Spleen (tissue), 11 donors: ENCODE measurements at regions not wholly inside any gene's neighbourhood (a gene's known extent, or its start where the extent isn't known, plus 50 kb on each side); places are given as distances from the start of the nearest gene placed in this dataset.
A peak's percentile ranks its signal among the peaks of the same experiment; 100 is the strongest.

ENCODE experiments used
- DNase-seq: peaks from one replicate; pipeline ENCODE4 v3.0.0-alpha.2; 2020
- H3K27ac ChIP-seq, 8 donors: fragments of 200-600 bp; sonication (generic) in 7 of 8; 1 replicate in 4 of 8; 2 replicates in 4 of 8; pipeline versions ENCODE4 v1.5.0 to v1.8.0; 2016 to 2021; ENCODE audit warnings: inconsistent platforms in 4 of 8, mild to moderate bottlenecking in 4 of 8, moderate library complexity in 1 of 8
- H3K27me3 ChIP-seq, 7 donors: fragments of 200-600 bp; sonication (generic) in 6 of 7; replicated peaks in 1 of 7; 1 replicate in 4 of 7; 2 replicates in 3 of 7; pipeline versions ENCODE4 v1.5.0 to v1.8.0; 2016 to 2021; ENCODE audit warnings: inconsistent platforms in 3 of 7, mild to moderate bottlenecking in 1 of 7
- H3K36me3 ChIP-seq, 6 donors: fragments of 200-600 bp; sonication (generic) in 5 of 6; 1 replicate in 4 of 6; 2 replicates in 2 of 6; pipeline versions ENCODE4 v1.5.0 to v1.8.0; 2016 to 2021; ENCODE audit warnings: inconsistent platforms in 2 of 6
- H3K4me1 ChIP-seq, 6 donors: fragments of 200-600 bp; sonication (generic) in 5 of 6; 1 replicate in 3 of 6; 2 replicates in 3 of 6; pipeline versions ENCODE4 v1.5.0 to v1.8.0; 2016 to 2021; ENCODE audit warnings: inconsistent platforms in 3 of 6
- H3K4me3 ChIP-seq, 8 donors: fragments of 200-600 bp; sonication (generic) in 7 of 8; 1 replicate in 4 of 8; 2 replicates in 4 of 8; pipeline versions ENCODE4 v1.5.0 to v1.8.0; 2016 to 2021; ENCODE audit warnings: inconsistent platforms in 4 of 8, mild to moderate bottlenecking in 4 of 8, moderate library complexity in 2 of 8
- H3K9me3 ChIP-seq, 8 donors: fragments of 200-600 bp; sonication (generic) in 7 of 8; 1 replicate in 4 of 8; 2 replicates in 4 of 8; pipeline versions ENCODE4 v1.5.0 to v1.8.0; 2016 to 2021; ENCODE audit warnings: inconsistent platforms in 4 of 8
- CTCF ChIP-seq, 11 experiments: fragments of 200-600 bp in 7 of 11; fragments of 450-650 bp in 4 of 11; sonication (generic) in 4 of 11; IDR thresholded peaks in 8 of 11; conservative IDR thresholded peaks in 3 of 11; 1 replicate in 7 of 11; 2 replicates in 4 of 11; pipeline versions ENCODE4 v1.4.0 to v1.8.0; 2016 to 2021; ENCODE audit warnings: antibody characterized with exemption in 11 of 11, inconsistent platforms in 4 of 11, mild to moderate bottlenecking in 1 of 11
- POLR2A ChIP-seq, 3 donors: fragments of 450-650 bp; IDR thresholded peaks; one replicate each; pipeline ENCODE4 v1.5.1; 2017; ENCODE audit warnings: antibody characterized with exemption in 3 of 3, mild to moderate bottlenecking in 1 of 3
- POLR2AphosphoS5 ChIP-seq, 3 donors: sonication (generic); formaldehyde crosslinking; IDR thresholded peaks; one replicate each; pipeline ENCODE4 v1.5.1; 2017; ENCODE audit warnings: antibody characterized with exemption in 3 of 3
- WGBS, 5 donors: extraction: QIAGEN DNeasy Blood & Tissue Kit in 3 of 5; methylation state at CpG; one replicate each; pipeline versions ENCODE4 v1.1.5 to v1.1.7; 2013 to 2018; 5-methylcytosine and 5-hydroxymethylcytosine counted together
- intact Hi-C: fragments of 100-400 bp; cut with DNase I; formaldehyde crosslinking; loops from one replicate; pipeline ENCODE4 v1.15.0; 2023; ENCODE audit warnings: low total_unique reads
- donor health status: healthy with polysubstance abuse.
- donor health status: DM: no; HTN: no; CAD: no; lungs with moderate emphysema.
- donor health status: DM: no; HTN: no; CAD: no.
- donor health status: Bipolar disorder and iron deficiency.
- donor health status: healthy.
- donor health status: DM: no; HTN: no; CAD: no.
- donor health status: DM: yes; HTN: yes; CAD: no.

DNA sequence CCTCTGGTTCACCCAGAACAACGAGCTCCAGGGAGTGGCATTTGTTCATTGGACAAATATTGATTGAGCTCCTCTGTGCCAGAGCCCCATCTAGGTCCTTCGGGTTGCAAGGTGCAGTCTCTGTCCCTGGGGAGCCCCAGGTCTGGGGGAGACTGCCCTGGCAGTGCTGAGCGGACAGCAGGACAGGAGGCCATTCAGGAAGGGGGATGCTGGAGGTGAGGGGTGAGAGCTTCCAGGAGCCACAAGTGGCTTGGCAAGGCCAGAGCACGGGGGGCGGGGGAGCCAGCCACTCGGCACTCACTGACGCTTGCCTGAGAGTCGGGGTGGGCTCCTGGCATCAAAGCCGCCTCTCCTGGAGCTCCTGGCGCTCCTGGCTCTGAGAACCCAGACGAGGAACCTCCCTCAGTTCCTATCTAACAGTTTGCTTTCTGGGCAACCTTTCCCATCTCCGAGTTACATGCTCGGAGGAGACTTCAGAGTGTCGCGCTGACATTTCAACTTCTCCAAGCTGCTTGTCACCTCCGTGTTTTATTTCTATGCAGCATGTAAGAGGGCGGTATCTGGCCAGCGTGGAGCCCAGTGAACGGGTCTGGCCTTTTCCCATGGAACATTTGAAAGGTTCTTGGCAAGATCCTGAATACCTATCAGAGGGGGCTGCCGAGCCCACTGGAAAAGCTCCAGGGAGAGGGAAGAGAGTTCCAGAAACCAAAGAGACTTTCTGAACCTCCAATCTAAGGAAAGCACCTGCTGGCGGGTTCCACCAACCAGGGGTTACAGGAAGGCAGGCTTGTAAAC, 62.0 kb upstream of the BCL11B start:
- H3K36me3 ChIP-seq, result no peaks in the 10 kb centered on the region
- intact Hi-C loops, result no loop called here
- H3K4me1 ChIP-seq, result no peaks in the 10 kb centered on the region
- TF ChIP-seq POLR2AphosphoS5 (IDR thresholded peaks at IDR 0.05), result no peak
- no peak for TF ChIP-seq CTCF (IDR thresholded peaks at IDR 0.05 in 8 of 11, conservative IDR thresholded peaks at IDR 0.05 in 3 of 11)
- no peak for TF ChIP-seq POLR2A (IDR thresholded peaks at IDR 0.05)
- no peak overlapping the region for H3K4me3 ChIP-seq
- no peak overlapping the region for H3K27ac ChIP-seq
- DNase-seq, result peak; percentile 56
- peaks cover 0 to 4% (median 0%) of the 10 kb centered on the region in 8 donors for H3K9me3 ChIP-seq
- WGBS, 5 donors, result 69 to 80% (median 76%) methylated on average over 16 to 21 of the region's 21 CpGs
- peaks cover 0 to 54% (median 0%) of the 10 kb centered on the region in 7 donors for H3K27me3 ChIP-seq

- intact Hi-C loops, result no loop called here
- WGBS, 5 donors, result 86 to 94% (median 90%) methylated on average over 4 to 5 of the region's 5 CpGs
- peaks cover 0 to 52% (median 0%) of the 10 kb centered on the region in 7 donors for H3K27me3 ChIP-seq
- no peaks in the 10 kb centered on the region for H3K4me1 ChIP-seq
- DNase-seq, result peak; percentile 45
- no peak overlapping the region for H3K27ac ChIP-seq
- peaks cover 0 to 4% (median 0%) of the 10 kb centered on the region in 8 donors for H3K9me3 ChIP-seq
- TF ChIP-seq CTCF (IDR thresholded peaks at IDR 0.05 in 8 of 11, conservative IDR thresholded peaks at IDR 0.05 in 3 of 11) (no peak), POLR2AphosphoS5 (IDR thresholded peaks at IDR 0.05) (no peak), POLR2A (IDR thresholded peaks at IDR 0.05) (no peak)
- H3K36me3 ChIP-seq, result no peaks in the 10 kb centered on the region
- H3K4me3 ChIP-seq, result no peak overlapping the region
Measured at GRCh38 chr14:99333214-99333613, 61.2 kb upstream of the BCL11B start.

GRCh38 chr14:99331811-99332210, 59.8 kb upstream of the BCL11B start:
- peak; percentile 38 for DNase-seq
- TF ChIP-seq CTCF (IDR thresholded peaks at IDR 0.05 in 8 of 11, conservative IDR thresholded peaks at IDR 0.05 in 3 of 11) (no peak), POLR2A (IDR thresholded peaks at IDR 0.05) (no peak), POLR2AphosphoS5 (IDR thresholded peaks at IDR 0.05) (no peak)
- WGBS, 5 donors, result 79 to 84% (median 79%) methylated on average over 10 of the region's 10 CpGs

More at GRCh38 chr14:99331811-99332210, 59.8 kb upstream of the BCL11B start:
- Histone ChIP-seq H3K9me3 (peaks cover 0 to 4% (median 0%) of the 10 kb centered on the region in 8 donors), H3K36me3 (no peaks in the 10 kb centered on the region), H3K4me1 (no peaks in the 10 kb centered on the region), H3K27ac (no peak overlapping the region), H3K4me3 (no peak overlapping the region), H3K27me3 (peaks cover 0 to 57% (median 0%) of the 10 kb centered on the region in 7 donors)
- intact Hi-C loops, result no loop called here
